ENCODE measurements at regions not wholly inside any gene's neighbourhood (a gene's known extent, or its start where the extent isn't known, plus 50 kb on each side); places are given as distances from the start of the nearest gene placed in this dataset.

- DNase-seq (ENCODE audit: low read depth): no peak
- TF ChIP-seq, protein P1, sequence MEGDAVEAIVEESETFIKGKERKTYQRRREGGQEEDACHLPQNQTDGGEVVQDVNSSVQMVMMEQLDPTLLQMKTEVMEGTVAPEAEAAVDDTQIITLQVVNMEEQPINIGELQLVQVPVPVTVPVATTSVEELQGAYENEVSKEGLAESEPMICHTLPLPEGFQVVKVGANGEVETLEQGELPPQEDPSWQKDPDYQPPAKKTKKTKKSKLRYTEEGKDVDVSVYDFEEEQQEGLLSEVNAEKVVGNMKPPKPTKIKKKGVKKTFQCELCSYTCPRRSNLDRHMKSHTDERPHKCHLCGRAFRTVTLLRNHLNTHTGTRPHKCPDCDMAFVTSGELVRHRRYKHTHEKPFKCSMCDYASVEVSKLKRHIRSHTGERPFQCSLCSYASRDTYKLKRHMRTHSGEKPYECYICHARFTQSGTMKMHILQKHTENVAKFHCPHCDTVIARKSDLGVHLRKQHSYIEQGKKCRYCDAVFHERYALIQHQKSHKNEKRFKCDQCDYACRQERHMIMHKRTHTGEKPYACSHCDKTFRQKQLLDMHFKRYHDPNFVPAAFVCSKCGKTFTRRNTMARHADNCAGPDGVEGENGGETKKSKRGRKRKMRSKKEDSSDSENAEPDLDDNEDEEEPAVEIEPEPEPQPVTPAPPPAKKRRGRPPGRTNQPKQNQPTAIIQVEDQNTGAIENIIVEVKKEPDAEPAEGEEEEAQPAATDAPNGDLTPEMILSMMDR (conservative IDR thresholded peaks at IDR 0.05; ENCODE audit: control insufficient read depth, insufficient read depth, low read depth, low read length): no peak
These were observed 65.1 kb upstream of the ID3 start for GRCh38 chr1:23624440-23624839.

GRCh38 chr1:23622284-23622683 is 63.0 kb upstream of the ID3 start:
- TF ChIP-seq, protein P1 (conservative IDR thresholded peaks at IDR 0.05; ENCODE audit: control insufficient read depth, insufficient read depth, low read depth, low read length): no peak
- no peak for DNase-seq (ENCODE audit: low read depth)
- no peak overlapping the region for H3K4me3 ChIP-seq (ENCODE audit: control insufficient read depth, low read depth, low read length)

More at GRCh38 chr1:23624440-23624839, 65.1 kb upstream of the ID3 start:
- no peak overlapping the region for H3K4me3 ChIP-seq (ENCODE audit: control insufficient read depth, low read depth, low read length)

- H3K4me3 ChIP-seq (ENCODE audit: control insufficient read depth, low read depth, low read length): no peak overlapping the region
- no peak for DNase-seq (ENCODE audit: low read depth)
- TF ChIP-seq, protein P1 (conservative IDR thresholded peaks at IDR 0.05; ENCODE audit: control insufficient read depth, insufficient read depth, low read depth, low read length): no peak
These were observed 61.3 kb upstream of the ID3 start for GRCh38 chr1:23620605-23621004.

- DNase-seq (ENCODE audit: low read depth): no peak
- H3K4me3 ChIP-seq (ENCODE audit: control insufficient read depth, low read depth, low read length): no peak overlapping the region
- TF ChIP-seq, protein P1 (conservative IDR thresholded peaks at IDR 0.05; ENCODE audit: control insufficient read depth, insufficient read depth, low read depth, low read length): no peak
These were observed 60.2 kb upstream of the ID3 start for GRCh38 chr1:23619299-23620188.

- DNase-seq (ENCODE audit: low read depth): no peak
These were observed 59.3 kb upstream of the ID3 start for GRCh38 chr1:23618586-23619083.

DNA sequence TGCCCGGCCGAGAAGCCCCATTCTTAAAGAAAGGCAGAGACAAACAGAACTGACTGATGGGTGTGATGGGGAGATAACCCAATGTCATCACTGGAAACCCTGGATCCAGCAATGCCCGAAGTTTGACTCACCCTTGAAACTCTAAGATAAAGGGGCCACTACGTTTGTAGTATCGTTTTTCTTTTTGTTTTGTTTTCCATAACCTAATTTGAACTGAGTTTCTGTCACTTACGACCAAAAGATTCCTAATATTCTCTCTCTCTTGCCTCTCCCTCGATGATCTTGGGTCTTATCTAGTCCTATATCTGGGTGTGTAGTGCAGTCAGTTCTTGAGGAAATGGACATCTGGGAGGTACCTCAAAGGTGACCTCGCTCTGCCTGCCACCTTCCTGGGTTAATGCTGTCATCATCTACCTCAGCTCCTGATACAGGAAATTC is 57.8 kb upstream of the ID3 start:
- H3K4me3 ChIP-seq (ENCODE audit: control insufficient read depth, low read depth, low read length): no peak overlapping the region
- DNase-seq (ENCODE audit: low read depth): no peak
- TF ChIP-seq, protein P1 (conservative IDR thresholded peaks at IDR 0.05; ENCODE audit: control insufficient read depth, insufficient read depth, low read depth, low read length): no peak

More at GRCh38 chr1:23618586-23619083, 59.3 kb upstream of the ID3 start:
- H3K4me3 ChIP-seq (ENCODE audit: control insufficient read depth, low read depth, low read length): no peak overlapping the region
- TF ChIP-seq, protein P1 (conservative IDR thresholded peaks at IDR 0.05; ENCODE audit: control insufficient read depth, insufficient read depth, low read depth, low read length): no peak

All from fibroblast of mammary gland (primary cell).